HG02798 (cell line): ENCODE measurements at regions not wholly inside any gene's neighbourhood (a gene's known extent, or its start where the extent isn't known, plus 50 kb on each side); places are given as distances from the start of the nearest gene placed in this dataset.

ENCODE experiments used
- ATAC-seq: cut with Tn5 transposase; IDR thresholded peaks from one replicate; pipeline ENCODE4 v1.9.1; 2021; ENCODE audit warnings: mild to moderate bottlenecking; ENCODE audit not compliant: unreplicated experiment, poor library complexity

GRCh38 chr18:64929036-64929435 is 780.1 kb upstream of the LINC00305 start:
- no peak for ATAC-seq

- no peak for ATAC-seq
Measured at GRCh38 chr18:64919971-64920570, 771.2 kb upstream of the LINC00305 start.

- no peak for ATAC-seq
Measured at GRCh38 chr18:64918851-64919250, 770.0 kb upstream of the LINC00305 start.

- ATAC-seq: no peak
Measured at GRCh38 chr18:64893349-64893748, 744.5 kb upstream of the LINC00305 start.

- ATAC-seq: no peak
Measured at GRCh38 chr18:64888956-64889355, 740.1 kb upstream of the LINC00305 start.

- ATAC-seq: no peak
Measured at GRCh38 chr18:64886995-64887394, 738.1 kb upstream of the LINC00305 start.

- ATAC-seq: no peak
Measured at GRCh38 chr18:64882896-64883295, 734.0 kb upstream of the LINC00305 start.

GRCh38 chr18:64876833-64877232 is 727.9 kb upstream of the LINC00305 start:
- no peak for ATAC-seq

GRCh38 chr18:64872710-64873458 is 724.0 kb upstream of the LINC00305 start:
- no peak for ATAC-seq

- ATAC-seq: no peak
Measured at GRCh38 chr18:64854112-64854511, 705.2 kb upstream of the LINC00305 start.

GRCh38 chr18:64852281-64852680 is 703.4 kb upstream of the LINC00305 start:
- ATAC-seq: no peak

- no peak for ATAC-seq
Measured at GRCh38 chr18:64851726-64852125, 702.8 kb upstream of the LINC00305 start.

GRCh38 chr18:64850791-64851190 is 701.9 kb upstream of the LINC00305 start:
- no peak for ATAC-seq

GRCh38 chr18:64840911-64841701 is 692.2 kb upstream of the LINC00305 start:
- ATAC-seq: no peak

- ATAC-seq: no peak
Measured at GRCh38 chr18:64810354-64810753, 661.5 kb upstream of the LINC00305 start.

GRCh38 chr18:64809801-64810200 is 660.9 kb upstream of the LINC00305 start:
- no peak for ATAC-seq

- no peak for ATAC-seq
Measured at GRCh38 chr18:64807560-64807959, 658.7 kb upstream of the LINC00305 start.

GRCh38 chr18:64806691-64807090 is 657.8 kb upstream of the LINC00305 start:
- ATAC-seq: no peak

GRCh38 chr18:64806232-64806631 is 657.3 kb upstream of the LINC00305 start:
- no peak for ATAC-seq

- ATAC-seq: no peak
Measured at GRCh38 chr18:64803471-64803870, 654.6 kb upstream of the LINC00305 start.

- ATAC-seq: no peak
Measured at GRCh38 chr18:64800151-64800550, 651.3 kb upstream of the LINC00305 start.
